ENCODE measurements at regions not wholly inside any gene's neighbourhood (a gene's known extent, or its start where the extent isn't known, plus 50 kb on each side); places are given as distances from the start of the nearest gene placed in this dataset.

GRCh38 chr1:219483530-219483929, 129.4 kb downstream of the ZC3H11B start:
- no peak for DNase-seq (ENCODE audit: low spot score)
- in situ Hi-C loops (cut with HindIII; ENCODE audit: low sequenced_read_pairs): no loop called here

- DNase-seq (ENCODE audit: low spot score): no peak
- in situ Hi-C loops (cut with HindIII; ENCODE audit: low sequenced_read_pairs): no loop called here
Measured at GRCh38 chr1:219480011-219480410, 132.9 kb downstream of the ZC3H11B start.

GRCh38 chr1:219478811-219479210, 134.1 kb downstream of the ZC3H11B start:
- in situ Hi-C loops (cut with HindIII; ENCODE audit: low sequenced_read_pairs): no loop called here
- DNase-seq (ENCODE audit: low spot score): no peak

GRCh38 chr1:219477861-219478260, 135.0 kb downstream of the ZC3H11B start:
- in situ Hi-C loops (cut with HindIII; ENCODE audit: low sequenced_read_pairs): no loop called here
- DNase-seq (ENCODE audit: low spot score): no peak

- DNase-seq (ENCODE audit: low spot score): no peak
- in situ Hi-C loops (cut with HindIII; ENCODE audit: low sequenced_read_pairs): no loop called here
Measured at GRCh38 chr1:219476716-219477115, 136.2 kb downstream of the ZC3H11B start.

DNA sequence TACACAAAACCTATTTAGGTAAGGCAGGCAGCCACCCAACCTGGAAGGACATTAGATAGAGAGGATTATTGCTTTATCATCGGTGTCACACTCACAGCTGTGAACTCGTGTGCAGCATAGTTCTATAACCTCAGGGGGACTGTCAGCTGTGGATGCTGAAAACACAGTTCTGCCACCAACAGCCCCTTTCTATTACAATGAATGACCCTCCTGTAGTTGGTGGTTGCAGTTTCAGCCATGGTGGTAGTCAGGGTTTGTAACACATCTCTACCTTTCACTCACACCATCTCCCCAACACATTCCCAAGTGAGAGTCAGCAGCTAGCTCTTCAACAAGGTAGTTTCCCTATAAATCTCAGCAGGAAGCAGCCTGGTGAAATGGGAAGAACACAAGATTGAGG, 136.8 kb downstream of the ZC3H11B start:
- DNase-seq (ENCODE audit: low spot score): no peak
- in situ Hi-C loops (cut with HindIII; ENCODE audit: low sequenced_read_pairs): no loop called here

- in situ Hi-C loops (cut with HindIII; ENCODE audit: low sequenced_read_pairs): no loop called here
- no peak for DNase-seq (ENCODE audit: low spot score)
Measured at GRCh38 chr1:219472596-219472995, 140.3 kb downstream of the ZC3H11B start.

DNA sequence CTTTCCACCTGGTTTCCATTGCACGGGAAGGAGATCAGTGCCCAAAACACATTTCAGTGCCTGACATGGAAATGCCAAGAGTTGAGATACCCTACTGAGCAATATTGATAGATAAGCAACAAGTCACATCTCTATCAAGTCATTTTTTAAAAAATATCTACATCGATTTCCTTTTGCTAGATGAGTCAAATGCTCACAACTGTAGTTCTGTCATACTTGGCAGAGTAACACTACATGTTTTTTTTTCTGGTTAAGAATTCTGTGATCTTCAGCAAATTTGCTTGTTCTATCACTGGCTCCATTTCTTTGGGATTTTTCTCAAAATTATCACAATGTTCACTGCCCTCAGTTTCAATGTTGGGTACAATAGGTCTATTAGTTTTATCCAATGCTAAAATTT, 145.4 kb downstream of the ZC3H11B start:
- in situ Hi-C loops (cut with HindIII; ENCODE audit: low sequenced_read_pairs): no loop called here

DNA sequence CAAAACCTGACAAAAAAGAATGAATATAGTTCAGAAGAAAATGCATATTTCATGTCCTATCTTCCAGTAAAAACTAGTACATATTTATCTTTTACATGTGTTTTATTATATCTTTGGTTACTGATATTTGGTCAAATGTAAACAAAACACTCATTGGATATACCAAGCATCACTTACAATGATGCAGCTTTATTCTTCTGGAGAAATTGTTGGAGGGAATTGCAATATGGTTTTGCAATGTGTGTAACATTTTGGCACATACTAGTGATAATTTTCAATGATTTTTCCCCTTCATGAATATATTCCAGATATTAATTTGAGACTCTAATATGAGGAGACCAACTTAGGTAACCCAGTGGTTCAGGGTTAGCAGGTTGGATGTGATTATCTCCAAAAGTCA, 146.1 kb downstream of the ZC3H11B start:
- no peak for DNase-seq (ENCODE audit: low spot score)
- in situ Hi-C loops (cut with HindIII; ENCODE audit: low sequenced_read_pairs): no loop called here

More for the DNA sequence above, 145.4 kb downstream of the ZC3H11B start:
- DNase-seq (ENCODE audit: low spot score): no peak

- in situ Hi-C loops (cut with HindIII; ENCODE audit: low sequenced_read_pairs): no loop called here
- no peak for DNase-seq (ENCODE audit: low spot score)
Measured at GRCh38 chr1:219465212-219466093, 147.5 kb downstream of the ZC3H11B start.

- no peak for DNase-seq (ENCODE audit: low spot score)
- in situ Hi-C loops (cut with HindIII; ENCODE audit: low sequenced_read_pairs): no loop called here
Measured at GRCh38 chr1:219463636-219464035, 149.3 kb downstream of the ZC3H11B start.

DNA sequence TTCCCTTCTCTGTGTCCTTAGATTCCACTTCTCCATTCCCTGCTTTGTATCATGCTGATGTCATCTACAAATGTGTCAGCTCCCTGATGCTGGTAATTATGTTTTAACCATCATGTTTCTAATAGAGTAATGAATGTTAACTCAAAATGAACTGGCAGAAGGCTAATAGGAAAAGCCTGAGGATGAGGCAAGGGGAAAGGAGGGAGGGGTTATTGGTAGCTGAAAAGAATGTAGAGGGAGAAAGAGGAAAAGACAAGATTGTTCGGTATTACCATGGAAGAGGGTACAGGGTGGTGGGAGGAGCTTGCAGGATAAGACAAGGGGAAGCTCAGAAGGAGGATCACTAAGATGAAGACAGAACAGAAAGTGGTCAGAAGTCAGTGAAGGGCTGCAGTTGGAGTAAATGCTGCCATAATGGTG, 150.9 kb downstream of the ZC3H11B start:
- in situ Hi-C loops (cut with HindIII; ENCODE audit: low sequenced_read_pairs): no loop called here
- DNase-seq (ENCODE audit: low spot score): no peak

GRCh38 chr1:219460896-219461815, 151.7 kb downstream of the ZC3H11B start:
- no peak for DNase-seq (ENCODE audit: low spot score)
- in situ Hi-C loops (cut with HindIII; ENCODE audit: low sequenced_read_pairs): no loop called here

DNA sequence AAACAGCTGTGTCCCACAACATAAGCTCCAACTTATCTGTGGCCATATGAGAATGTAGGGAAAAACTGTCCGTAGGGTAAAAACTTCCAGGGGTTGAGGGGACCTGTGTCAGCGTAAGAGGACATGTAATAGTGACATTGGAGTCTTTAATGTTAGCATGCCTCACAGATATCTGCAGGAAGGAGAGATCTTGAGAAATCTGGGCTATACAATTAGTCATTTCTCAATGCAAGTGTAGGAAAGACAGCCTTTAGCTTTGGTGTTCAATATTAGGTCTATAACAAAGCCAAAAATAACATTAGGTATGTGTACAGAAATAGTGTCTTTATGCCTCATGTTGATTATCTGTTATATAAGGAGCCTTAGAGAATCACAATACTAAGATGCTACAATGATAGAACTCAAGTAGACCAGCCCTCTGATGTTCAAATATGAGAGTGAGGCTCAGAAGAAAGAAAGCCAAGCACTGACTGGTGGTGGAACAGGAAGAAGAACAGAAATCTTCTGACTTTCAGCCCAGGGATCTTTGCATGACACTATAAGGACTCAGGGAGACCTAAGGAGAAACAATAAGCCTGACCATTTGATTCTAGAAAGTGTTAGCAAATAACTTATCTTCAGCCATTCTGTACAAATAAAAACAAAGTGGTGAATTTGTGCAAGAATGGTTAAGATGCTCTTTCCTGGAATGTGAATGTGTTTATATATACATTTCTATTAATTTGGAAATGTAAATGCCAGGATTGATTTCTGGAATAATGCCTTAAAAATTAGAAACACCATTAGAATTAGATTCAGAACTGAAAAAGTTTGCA, 152.6 kb downstream of the ZC3H11B start:
- no peak for DNase-seq (ENCODE audit: low spot score)
- in situ Hi-C loops (cut with HindIII; ENCODE audit: low sequenced_read_pairs): no loop called here

GRCh38 chr1:219459351-219460080, 153.4 kb downstream of the ZC3H11B start:
- DNase-seq (ENCODE audit: low spot score): no peak
- in situ Hi-C loops (cut with HindIII; ENCODE audit: low sequenced_read_pairs): no loop called here

DNA sequence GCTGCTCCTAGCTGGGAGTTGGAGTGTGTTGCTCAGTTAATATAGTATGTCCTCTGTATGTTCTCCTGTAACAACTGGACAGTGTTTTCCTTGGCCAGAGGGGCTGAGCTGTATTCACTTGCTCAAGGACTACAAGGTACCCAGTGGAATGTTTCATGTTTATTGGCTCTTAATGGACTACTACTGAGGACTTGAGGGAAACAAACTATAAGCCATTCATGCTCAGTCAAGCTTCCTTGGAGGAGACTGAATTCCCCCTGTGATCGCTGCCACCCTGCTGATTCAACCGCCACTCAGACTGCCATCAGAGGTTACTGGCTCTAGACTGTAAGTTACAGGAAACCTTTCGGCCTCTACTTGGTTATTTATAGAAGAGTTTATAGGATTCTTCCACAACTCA, 166.6 kb downstream of the ZC3H11B start:
- no peak for DNase-seq (ENCODE audit: low spot score)
- in situ Hi-C loops (cut with HindIII; ENCODE audit: low sequenced_read_pairs): no loop called here

- in situ Hi-C loops (cut with HindIII; ENCODE audit: low sequenced_read_pairs): no loop called here
- DNase-seq (ENCODE audit: low spot score): no peak
Measured at GRCh38 chr1:219445864-219446263, 167.0 kb downstream of the ZC3H11B start.

GRCh38 chr1:219444474-219444873, 168.4 kb downstream of the ZC3H11B start:
- DNase-seq (ENCODE audit: low spot score): no peak
- in situ Hi-C loops (cut with HindIII; ENCODE audit: low sequenced_read_pairs): no loop called here

GRCh38 chr1:219443763-219444162, 169.1 kb downstream of the ZC3H11B start:
- in situ Hi-C loops (cut with HindIII; ENCODE audit: low sequenced_read_pairs): no loop called here
- no peak for DNase-seq (ENCODE audit: low spot score)
